ENCODE measurements at regions not wholly inside any gene's neighbourhood (a gene's known extent, or its start where the extent isn't known, plus 50 kb on each side); places are given as distances from the start of the nearest gene placed in this dataset.

DNA sequence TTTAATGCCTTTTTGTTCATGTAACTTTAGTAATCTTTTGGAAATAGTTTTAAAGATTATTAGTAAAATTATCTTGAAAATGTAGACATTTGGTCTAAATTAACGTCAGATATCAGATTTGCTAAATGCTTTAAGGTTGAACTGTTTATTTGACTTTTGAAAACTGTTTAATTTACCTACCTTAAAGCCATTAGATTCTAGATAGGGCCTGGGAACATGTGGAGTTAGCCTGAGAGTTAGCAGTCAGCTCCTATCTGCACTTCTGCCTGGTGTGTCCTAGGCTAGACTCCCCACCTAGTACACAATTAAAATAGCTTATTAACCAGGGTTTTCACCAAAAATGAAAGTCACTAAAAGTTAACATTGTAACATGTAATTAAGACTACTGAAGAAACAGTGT, 53.7 kb upstream of the CFAP20DC start:
- Mint-ChIP-seq H3K27ac (no peak overlapping the region), H3K36me3 (no peaks in the 10 kb centered on the region), H3K4me3 (no peak overlapping the region), H3K9me3 (ENCODE audit: low read depth) (peaks cover 4% of the 10 kb centered on the region), H3K4me1 (no peaks in the 10 kb centered on the region), H3K27me3 (peaks cover 4% of the 10 kb centered on the region)
- no peak for DNase-seq
- ATAC-seq = no peak
- CTCF ChIA-PET = no interaction called here

DNA sequence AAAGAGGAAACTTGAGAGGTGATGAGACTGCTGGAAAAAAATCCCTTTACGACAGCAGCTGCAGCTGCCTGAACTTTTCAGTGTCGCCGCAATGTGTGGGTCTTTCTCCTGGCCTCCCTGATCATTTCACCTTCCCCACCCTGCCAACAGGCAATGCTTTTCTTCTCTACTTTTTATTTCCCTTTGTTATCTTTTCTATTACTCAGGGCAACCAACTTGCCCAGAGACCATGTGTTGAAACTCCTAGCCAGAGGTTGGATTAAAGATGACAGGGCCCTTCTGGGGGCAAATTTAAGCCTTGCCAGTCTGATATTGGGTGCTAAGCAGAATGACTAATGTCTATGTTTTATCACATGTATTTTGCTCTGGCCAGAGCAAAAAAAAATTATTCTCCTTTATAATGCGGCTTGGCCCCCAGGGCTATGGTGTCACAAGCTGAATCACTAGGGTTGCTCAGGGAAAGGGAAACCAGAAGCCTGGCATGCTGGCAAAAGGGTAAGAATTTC, 51.5 kb upstream of the CFAP20DC start:
- H3K4me1 Mint-ChIP-seq = no peaks in the 10 kb centered on the region
- H3K27me3 Mint-ChIP-seq = peaks cover 4% of the 10 kb centered on the region
- CTCF ChIA-PET = no interaction called here
- H3K27ac Mint-ChIP-seq = no peak overlapping the region
- ATAC-seq (no peak), DNase-seq (no peak)
- no peak overlapping the region for H3K4me3 Mint-ChIP-seq
- peaks cover 4% of the 10 kb centered on the region for H3K9me3 Mint-ChIP-seq (ENCODE audit: low read depth)
- H3K36me3 Mint-ChIP-seq = no peaks in the 10 kb centered on the region
